B cell (primary cell): ENCODE measurements at regions not wholly inside any gene's neighbourhood (a gene's known extent, or its start where the extent isn't known, plus 50 kb on each side); places are given as distances from the start of the nearest gene placed in this dataset.

ENCODE experiments used
- ATAC-seq: fragments of 200-7000 bp; cut with Tn5 transposase; one replicate; pipeline ENCODE4 v1.10.0; 2021; ENCODE audit warnings: low read depth, mild to moderate bottlenecking, moderate number of reproducible peaks, moderate library complexity
- CTCF ChIA-PET: fragments of 350-600 bp; sonication (Branson Sonifier 250); formaldehyde crosslinking; loops from one replicate; lab custom pipeline; 2021; ENCODE audit warnings: antibody characterized with exemption, inconsistent platforms; lab: Charles Lee
- POLR2A ChIA-PET: fragments of 350-600 bp; sonication (Branson Sonifier 250); formaldehyde crosslinking; loops from one replicate; lab custom pipeline; 2021; ENCODE audit warnings: antibody characterized with exemption; lab: Charles Lee
- DNase-seq: peaks from one replicate; pipeline ENCODE4 v3.0.0; 2013
- H2AFZ ChIP-seq: 2 replicates; pipeline ENCODE4 v1.6.1; 2012; ENCODE audit warnings: mild to moderate bottlenecking, low read depth, low read length; ENCODE audit not compliant: insufficient read depth, poor library complexity, severe bottlenecking
- H3K27ac ChIP-seq, 2 donors: 1 replicate in 1 of 2; 2 replicates in 1 of 2; pipeline ENCODE4 v1.5.1; 2012 to 2013; ENCODE audit warnings: low read length in 2 of 2, mild to moderate bottlenecking in 2 of 2, moderate library complexity in 1 of 2
- H3K27me3 ChIP-seq, 4 experiments: fragments of 200-600 bp in 1 of 4; sonication (generic) in 1 of 4; replicated peaks in 1 of 4; 1 replicate in 2 of 4; 2 replicates in 2 of 4; pipeline versions ENCODE4 v1.6.1 to v1.7.0; 2013 to 2016; ENCODE audit warnings: low read length in 3 of 4, mild to moderate bottlenecking in 2 of 4, mixed read lengths in 1 of 4, moderate library complexity in 1 of 4; ENCODE audit not compliant: insufficient read depth in 4 of 4, control insufficient read depth in 3 of 4; ENCODE audit errors: control extremely low read depth in 1 of 4
- H3K36me3 ChIP-seq, 2 experiments: replicated peaks in 1 of 2; 1 replicate in 1 of 2; 2 replicates in 1 of 2; pipeline versions ENCODE4 v1.6.1 to v1.7.1; 2013; ENCODE audit warnings: low read length in 1 of 2; ENCODE audit not compliant: insufficient read depth in 2 of 2, control insufficient read depth in 1 of 2; ENCODE audit errors: control extremely low read depth in 1 of 2, extremely low read depth in 1 of 2
- H3K4me1 ChIP-seq, 2 donors: fragments of 200-600 bp in 1 of 2; sonication (generic) in 1 of 2; 1 replicate in 1 of 2; 2 replicates in 1 of 2; pipeline versions ENCODE4 v1.5.1 to v1.6.1; 2013 to 2017; ENCODE audit warnings: low read length in 2 of 2; ENCODE audit not compliant: control insufficient read depth in 2 of 2, insufficient read depth in 2 of 2
- H3K4me2 ChIP-seq: replicated peaks from 2 replicates; pipeline ENCODE3; 2012; ENCODE audit warnings: mild to moderate bottlenecking, low read depth, low read length; ENCODE audit not compliant: poor library complexity, severe bottlenecking
- H3K4me3 ChIP-seq, 5 experiments: fragments of 200-600 bp in 1 of 5; sonication (generic) in 1 of 5; 1 replicate in 3 of 5; 2 replicates in 2 of 5; pipeline versions ENCODE4 v1.5.1 to v1.7.0; 2011 to 2016; ENCODE audit warnings: low read length in 4 of 5, mild to moderate bottlenecking in 4 of 5, low read depth in 2 of 5, control low read depth in 1 of 5, moderate library complexity in 1 of 5; ENCODE audit not compliant: insufficient read depth in 1 of 5; ENCODE audit errors: control extremely low read depth in 1 of 5, extremely low read depth in 1 of 5
- H3K79me2 ChIP-seq: fragments of 200-600 bp; sonication (generic); one replicate; pipeline ENCODE4 v1.6.0; 2016; ENCODE audit warnings: low read length; ENCODE audit not compliant: control insufficient read depth, insufficient read depth
- H3K9ac ChIP-seq: fragments of 200-600 bp; sonication (generic); 2 replicates; pipeline ENCODE4 v1.6.1; 2017; ENCODE audit warnings: mild to moderate bottlenecking, low read length, moderate library complexity
- H3K9me3 ChIP-seq, 3 donors: one replicate each; pipeline versions ENCODE4 v1.6.1 to v1.7.1; 2013; ENCODE audit warnings: low read length in 2 of 3; ENCODE audit not compliant: control insufficient read depth in 2 of 3, insufficient read depth in 1 of 3; ENCODE audit errors: control extremely low read depth in 1 of 3
- H4K20me1 ChIP-seq: 2 replicates; pipeline ENCODE4 v1.6.0; 2012; ENCODE audit warnings: mild to moderate bottlenecking, low read length; ENCODE audit not compliant: insufficient read depth, control insufficient read depth, poor library complexity, severe bottlenecking
- H3K27ac Mint-ChIP-seq: one replicate; pipeline ENCODE4 v1.8.0; 2021; ENCODE audit warnings: mixed read lengths
- H3K27me3 Mint-ChIP-seq: one replicate; pipeline ENCODE4 v1.8.0; 2021; ENCODE audit warnings: mixed read lengths
- H3K4me1 Mint-ChIP-seq: one replicate; pipeline ENCODE4 v1.8.0; 2021; ENCODE audit warnings: mixed read lengths
- H3K4me3 Mint-ChIP-seq: one replicate; pipeline ENCODE4 v1.8.0; 2021; ENCODE audit warnings: mixed read lengths
- H3K9me3 Mint-ChIP-seq: one replicate; pipeline ENCODE4 v1.8.0; 2022; ENCODE audit warnings: mixed read lengths; ENCODE audit not compliant: insufficient read depth
- CTCF ChIP-seq: fragments of 200-600 bp; IDR thresholded peaks from one replicate; pipeline ENCODE4 v1.8.0; 2022; ENCODE audit warnings: antibody characterized with exemption, mild to moderate bottlenecking
- EZH2 ChIP-seq: IDR thresholded peaks from 2 replicates; pipeline ENCODE4 v1.6.1; 2012; ENCODE audit warnings: borderline replicate concordance, low read depth, mild to moderate bottlenecking, moderate library complexity, low read length; ENCODE audit not compliant: insufficient read depth, poor library complexity, severe bottlenecking
- WGBS: methylation state at CpG from one replicate; pipeline ENCODE4 v1.1.5; 2013; ENCODE audit warnings: missing lambda C conversion rate; ENCODE audit not compliant: insufficient coverage; 5-methylcytosine and 5-hydroxymethylcytosine counted together
- intact Hi-C: fragments of 100-400 bp; cut with micrococcal nuclease; formaldehyde crosslinking; loops from one replicate; pipeline ENCODE4 v1.10.0; 2022

DNA sequence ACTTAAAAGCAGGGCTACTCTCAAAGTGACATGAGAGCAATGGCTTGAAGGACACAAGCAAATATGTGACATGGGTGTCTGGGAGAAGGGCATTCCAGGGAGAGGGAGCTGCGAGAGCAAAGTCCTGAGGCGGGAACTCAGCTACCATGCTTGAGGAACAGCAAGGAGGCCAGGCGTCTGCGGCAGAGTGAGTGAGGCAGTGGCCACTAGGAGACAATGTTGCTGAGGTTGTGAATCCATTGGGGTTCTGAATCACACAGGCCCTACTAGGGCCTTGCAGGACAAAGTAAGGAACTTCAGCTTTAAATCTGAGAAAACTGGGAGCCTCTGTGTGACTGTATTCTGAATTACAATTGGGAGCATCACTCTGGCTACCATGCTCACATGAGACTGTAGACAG lies 94.1 kb upstream of the PRICKLE2 start:
- Mint-ChIP-seq H3K4me1 (no peaks in the 10 kb centered on the region), H3K27me3 (no peaks in the 10 kb centered on the region), H3K4me3 (no peak overlapping the region), H3K9me3 (no peaks in the 10 kb centered on the region), H3K27ac (no peak overlapping the region)
- Histone ChIP-seq H3K79me2 (no peaks in the 10 kb centered on the region), H3K27ac (no peak overlapping the region), H3K4me3 (no peak overlapping the region), H4K20me1 (no peaks in the 10 kb centered on the region), H3K9me3 (no peaks in the 10 kb centered on the region), H2AFZ (no peak overlapping the region), H3K4me2 (no peak overlapping the region), H3K27me3 (peaks cover 0 to 3% (median 0%) of the 10 kb centered on the region in 4 experiments), H3K36me3 (no peaks in the 10 kb centered on the region), H3K9ac (no peak overlapping the region), H3K4me1 (no peaks in the 10 kb centered on the region)
- TF ChIP-seq CTCF (no peak), EZH2 (no peak)
- POLR2A ChIA-PET: no interaction called here
- CTCF ChIA-PET: interaction anchor here (1.2 kb wide), 1 partner anchor 10 kb away, joined by 3 read pairs; no protein-coding TSS in a partner anchor
- intact Hi-C loops: no loop called here
- DNase-seq: no peak
- WGBS: 93% methylated on average over 4 of the region's 4 CpGs
- no peak for ATAC-seq

DNA sequence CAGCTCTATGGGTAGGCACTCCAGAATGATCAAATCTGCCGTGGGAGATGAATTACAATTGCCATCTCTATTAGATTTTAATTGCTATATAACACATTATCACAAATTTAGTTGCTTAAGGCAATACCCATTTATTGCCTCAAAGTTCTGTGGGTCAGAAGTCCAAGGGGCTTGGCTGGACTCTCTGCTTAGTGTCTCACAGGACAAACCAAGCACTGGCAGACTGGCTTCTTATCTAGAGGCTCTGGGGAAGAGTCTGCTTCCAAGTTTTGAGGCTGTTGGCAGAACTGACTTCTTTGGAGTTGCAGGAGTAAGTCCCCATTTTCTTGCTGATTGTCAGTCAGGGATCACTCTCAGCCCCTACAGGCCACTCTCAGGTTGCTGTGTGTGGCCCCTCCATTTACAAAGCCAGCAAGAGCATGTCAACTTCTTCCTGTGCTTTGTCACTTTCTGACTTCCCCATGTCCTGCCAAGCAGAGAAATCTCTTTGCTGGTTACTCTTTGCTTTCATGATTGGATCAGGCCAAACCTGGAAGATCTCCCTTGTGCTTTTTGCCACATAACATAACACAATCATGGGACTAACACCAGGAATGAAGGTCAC lies 93.5 kb upstream of the PRICKLE2 start:
- no peaks in the 10 kb centered on the region for H4K20me1 ChIP-seq
- DNase-seq: no peak
- Mint-ChIP-seq H3K27me3 (no peaks in the 10 kb centered on the region), H3K9me3 (no peaks in the 10 kb centered on the region), H3K4me3 (no peak overlapping the region), H3K27ac (no peak overlapping the region), H3K4me1 (no peaks in the 10 kb centered on the region)
- no peak overlapping the region for H3K4me2 ChIP-seq
- no peak overlapping the region for H3K9ac ChIP-seq
- ATAC-seq: no peak
- H3K4me1 ChIP-seq: no peaks in the 10 kb centered on the region
- TF ChIP-seq EZH2 (no peak), CTCF (no peak)
- CTCF ChIA-PET: no interaction called here
- H3K27ac ChIP-seq: no peak overlapping the region
- intact Hi-C loops: no loop called here
- no peaks in the 10 kb centered on the region for H3K79me2 ChIP-seq
- H3K36me3 ChIP-seq: no peaks in the 10 kb centered on the region
- no peaks in the 10 kb centered on the region for H3K9me3 ChIP-seq
- no peak overlapping the region for H2AFZ ChIP-seq
- no CpG with 5 or more reads among the region's 1 CpG for WGBS
- H3K27me3 ChIP-seq: peaks cover 0 to 3% (median 0%) of the 10 kb centered on the region in 4 experiments
- no peak overlapping the region for H3K4me3 ChIP-seq
- POLR2A ChIA-PET: no interaction called here
